ENCODE measurements at regions not wholly inside any gene's neighbourhood (a gene's known extent, or its start where the extent isn't known, plus 50 kb on each side); places are given as distances from the start of the nearest gene placed in this dataset.
"Not testable (repeated sequence)": the region's sequence is repeated elsewhere in the genome, so short reads cannot be mapped to it uniquely, and the experiment has no call there.

DNA sequence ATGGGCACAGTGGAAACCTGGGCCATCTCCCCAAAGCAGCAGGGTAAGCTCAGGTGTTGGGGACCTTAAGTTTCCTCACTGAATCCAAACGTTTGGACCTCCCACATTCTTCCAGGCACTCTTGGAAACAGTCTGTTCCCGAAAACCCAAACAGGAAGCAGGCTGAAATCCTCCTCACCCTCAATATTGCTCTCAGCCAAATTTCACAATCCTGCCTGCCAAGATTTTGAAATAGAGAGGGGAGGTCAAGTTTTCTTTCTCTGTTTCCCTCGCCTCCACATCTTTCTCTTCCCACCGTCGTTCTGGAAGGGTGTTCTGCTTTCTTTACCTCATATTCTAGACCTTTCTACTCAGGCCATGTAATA is 392.0 kb upstream of the SASH1 start:
- DNase-seq (ENCODE audit: insufficient read length, low spot score) = no peak
- no peak for FAIRE-seq

DNA sequence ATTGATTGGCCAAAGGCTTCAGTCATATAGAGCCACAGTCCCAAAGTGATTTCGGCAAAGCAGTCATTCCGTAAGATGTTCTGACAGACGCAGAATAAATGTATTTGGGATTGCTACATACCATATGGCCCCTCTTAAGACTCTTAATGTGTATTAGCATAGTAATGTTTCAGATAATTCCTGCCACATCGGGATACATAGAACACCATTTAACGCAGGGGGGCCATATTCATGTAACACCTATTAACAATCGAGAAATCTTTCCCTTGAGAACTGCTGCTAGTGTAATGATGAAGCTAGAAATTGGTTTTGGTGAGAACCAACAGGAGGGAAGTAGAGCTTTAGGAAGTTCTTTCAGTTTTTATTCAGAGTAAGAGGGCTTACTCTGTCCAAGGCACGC is 390.9 kb upstream of the SASH1 start:
- DNase-seq (ENCODE audit: insufficient read length, low spot score) = no peak
- no peak for FAIRE-seq

- DNase-seq (ENCODE audit: insufficient read length, low spot score) = no peak
- no peak for FAIRE-seq
These were observed 387.7 kb upstream of the SASH1 start for GRCh38 chr6:147954938-147955337.

GRCh38 chr6:147958683-147959082 is 384.0 kb upstream of the SASH1 start:
- FAIRE-seq = no peak
- DNase-seq (ENCODE audit: insufficient read length, low spot score) = no peak

DNA sequence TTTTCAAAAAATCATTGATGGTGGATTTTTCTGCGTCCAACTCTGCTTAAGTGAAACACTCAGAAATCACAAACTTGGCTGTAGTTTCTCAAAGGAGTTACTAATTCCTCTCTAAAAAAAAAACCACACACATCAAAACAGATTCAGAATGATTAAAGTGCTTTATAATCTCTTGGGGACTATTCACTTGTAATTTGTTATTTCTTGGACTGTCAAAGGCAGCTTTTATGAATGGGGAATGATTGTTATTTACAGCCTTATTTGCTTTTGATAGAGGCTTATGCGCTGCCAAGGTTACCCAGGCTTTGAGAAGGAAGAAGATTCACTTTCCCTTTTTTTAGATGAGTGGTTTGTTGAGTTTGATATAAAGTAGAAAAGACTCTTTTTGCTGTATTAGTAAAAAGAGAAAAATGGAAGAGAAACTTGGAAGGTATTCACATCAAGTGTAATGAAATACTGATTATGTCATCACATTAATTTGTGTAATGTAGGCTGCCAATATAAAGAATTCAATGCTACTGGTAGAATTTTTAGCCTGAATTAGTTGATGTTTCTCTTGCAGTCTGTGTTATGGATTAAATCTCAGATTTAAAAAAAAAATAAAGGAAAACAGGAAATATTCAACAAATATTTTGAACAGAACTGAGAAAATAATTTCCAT is 381.0 kb upstream of the SASH1 start:
- no peak for FAIRE-seq
- DNase-seq (ENCODE audit: insufficient read length, low spot score) = no peak

- DNase-seq (ENCODE audit: insufficient read length, low spot score); FAIRE-seq: not testable (repeated sequence)
These were observed 377.2 kb upstream of the SASH1 start for GRCh38 chr6:147965448-147965847.

- FAIRE-seq = no peak
- DNase-seq (ENCODE audit: insufficient read length, low spot score) = no peak
These were observed 371.7 kb upstream of the SASH1 start for GRCh38 chr6:147970970-147971369.

DNA sequence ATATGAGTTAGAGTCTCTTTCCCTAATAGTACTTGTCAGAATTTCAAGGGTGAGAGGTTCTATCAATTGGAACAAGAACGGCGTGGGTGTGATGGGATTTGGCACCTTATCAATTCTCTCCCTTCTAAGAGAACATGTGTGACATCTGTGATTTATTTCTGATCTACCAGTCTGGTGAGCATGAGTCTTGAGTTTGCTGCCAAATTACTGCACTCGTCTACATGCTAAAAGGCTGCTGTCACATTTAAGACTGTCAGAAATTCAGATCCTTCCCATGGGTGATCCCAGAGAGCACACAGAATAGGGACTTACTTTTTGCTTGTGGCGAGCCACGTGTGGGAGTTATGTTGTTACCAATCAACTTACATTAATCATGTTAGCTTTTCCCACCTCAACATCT is 370.2 kb upstream of the SASH1 start:
- DNase-seq (ENCODE audit: insufficient read length, low spot score) = no peak
- FAIRE-seq = no peak

DNA sequence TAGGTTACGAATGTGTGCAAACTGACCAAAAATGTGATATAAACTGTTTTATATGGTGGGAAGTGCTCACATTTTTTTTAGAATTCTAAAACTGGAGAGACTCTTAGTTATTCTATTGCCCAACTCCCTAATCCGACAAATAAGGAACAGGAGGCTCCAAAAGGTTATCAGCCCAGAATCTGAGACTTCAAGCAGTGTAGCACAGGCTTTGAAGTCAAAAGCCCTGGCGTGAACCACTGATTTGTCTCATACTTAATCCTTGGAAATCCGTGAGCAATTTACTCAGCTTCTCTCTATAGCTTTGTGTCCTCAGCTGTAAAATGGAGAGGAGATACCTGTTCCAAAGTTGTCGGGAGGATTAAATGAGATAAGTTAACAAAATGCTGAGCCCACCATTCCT is 368.8 kb upstream of the SASH1 start:
- DNase-seq (ENCODE audit: insufficient read length, low spot score) (no peak), FAIRE-seq (no peak)

DNA sequence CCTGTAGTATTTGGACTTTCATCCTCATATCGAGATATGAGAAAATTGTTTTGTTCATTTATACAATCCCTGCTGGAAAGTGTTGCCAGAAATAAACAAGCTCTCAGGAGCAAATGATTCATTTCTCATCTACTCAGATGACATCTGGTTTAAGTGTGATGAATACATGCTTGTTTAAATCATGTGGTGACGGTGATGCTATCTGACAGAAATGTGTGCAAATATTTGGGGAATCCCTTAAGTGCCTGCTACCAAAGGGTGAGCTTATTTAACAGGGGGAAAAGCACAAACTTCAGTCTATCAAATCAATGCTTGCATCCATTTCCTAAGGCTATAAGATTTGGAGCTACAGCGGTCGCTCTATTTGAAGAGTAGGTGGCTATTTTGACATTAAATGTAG is 368.3 kb upstream of the SASH1 start:
- no peak for DNase-seq (ENCODE audit: insufficient read length, low spot score)
- FAIRE-seq = no peak

GRCh38 chr6:147977851-147978465 is 364.7 kb upstream of the SASH1 start:
- no peak for FAIRE-seq

GRCh38 chr6:147979966-147980365 is 362.7 kb upstream of the SASH1 start:
- DNase-seq (ENCODE audit: insufficient read length, low spot score) (no peak), FAIRE-seq (no peak)

More at GRCh38 chr6:147977851-147978465, 364.7 kb upstream of the SASH1 start:
- no peak for DNase-seq (ENCODE audit: insufficient read length, low spot score)

DNA sequence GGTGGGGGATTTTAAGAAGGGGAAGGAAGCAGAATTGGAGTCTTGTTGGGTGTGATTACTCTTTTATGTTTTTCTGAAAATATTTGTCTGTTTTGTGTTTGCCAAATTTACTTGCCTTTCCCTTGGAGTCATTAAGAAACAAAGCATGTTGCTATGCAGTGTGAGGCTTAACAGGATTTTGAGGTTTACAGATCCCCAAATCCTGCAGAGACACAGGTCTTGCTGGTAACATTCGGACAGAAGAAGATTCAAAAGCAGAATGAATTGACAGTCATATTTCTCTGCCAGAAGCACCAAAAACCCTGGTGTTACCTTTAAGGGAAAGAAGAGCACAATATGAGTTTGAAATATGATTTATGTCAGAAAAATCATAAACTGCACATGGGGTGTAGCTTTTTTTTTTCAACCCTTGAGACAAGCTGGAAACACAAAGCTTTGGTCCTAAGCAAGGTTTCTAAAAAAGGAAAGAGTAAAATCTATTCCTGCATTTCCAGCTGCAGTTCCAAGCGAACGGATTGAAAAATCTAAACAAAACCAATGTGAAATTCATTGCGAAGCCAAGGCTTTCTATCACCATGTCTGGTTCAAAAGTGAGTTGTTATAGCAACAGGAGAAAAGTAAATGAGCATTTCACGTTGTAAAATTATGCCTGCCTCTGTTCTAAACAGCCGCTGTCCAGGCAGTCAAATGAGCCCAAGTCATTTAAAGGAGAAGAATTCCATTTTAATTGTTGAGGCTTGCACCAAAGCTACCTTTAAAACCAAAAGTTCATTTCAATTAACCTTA is 358.9 kb upstream of the SASH1 start:
- no peak for FAIRE-seq
- no peak for DNase-seq (ENCODE audit: insufficient read length, low spot score)

DNA sequence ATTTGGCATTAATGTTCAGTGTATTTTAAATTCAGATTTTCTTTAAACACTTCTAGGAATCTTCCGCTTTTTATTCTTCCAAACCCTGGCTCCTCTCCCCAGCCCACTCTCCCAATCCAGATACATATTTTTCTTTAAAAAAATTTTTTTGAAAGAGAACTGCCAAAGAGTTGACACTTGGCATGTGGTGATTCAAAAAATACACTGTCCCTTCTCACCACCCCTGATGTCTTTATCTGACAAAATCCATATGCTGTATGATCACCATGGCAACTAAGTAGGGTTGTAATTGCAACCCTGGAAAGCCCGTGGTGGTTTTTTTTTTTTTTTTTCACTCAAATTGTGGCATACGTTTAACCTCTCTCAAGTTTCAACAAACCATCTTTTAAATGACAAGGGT is 355.8 kb upstream of the SASH1 start:
- DNase-seq (ENCODE audit: insufficient read length, low spot score) = no peak
- FAIRE-seq = no peak

DNA sequence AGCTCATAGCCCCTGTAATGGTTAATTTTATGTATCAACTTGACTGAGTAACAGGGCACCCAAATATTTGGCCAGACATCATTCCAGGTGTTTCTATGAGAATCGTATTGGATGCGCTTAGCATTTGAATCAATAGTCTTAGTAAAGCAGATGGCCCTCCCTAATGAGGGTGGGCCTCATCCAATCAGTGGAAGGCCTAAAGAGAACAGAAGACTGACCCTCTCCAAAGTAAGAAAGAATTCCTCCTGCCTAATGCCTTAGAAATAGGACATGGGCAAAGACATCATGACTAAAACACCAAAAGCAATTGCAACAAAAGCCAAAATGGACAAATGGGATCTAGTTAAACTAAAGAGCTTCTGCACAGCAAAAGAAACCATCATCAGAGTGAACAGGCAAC is 352.5 kb upstream of the SASH1 start:
- FAIRE-seq (no peak), DNase-seq (ENCODE audit: insufficient read length, low spot score) (no peak)

GRCh38 chr6:147991961-147992360 is 350.7 kb upstream of the SASH1 start:
- no peak for DNase-seq (ENCODE audit: insufficient read length, low spot score)
- no peak for FAIRE-seq

- no peak for DNase-seq (ENCODE audit: insufficient read length, low spot score)
- FAIRE-seq = no peak
These were observed 343.6 kb upstream of the SASH1 start for GRCh38 chr6:147999001-147999540.

GRCh38 chr6:148001844-148002642 is 340.6 kb upstream of the SASH1 start:
- DNase-seq (ENCODE audit: insufficient read length, low spot score) = no peak
- no peak for FAIRE-seq

DNA sequence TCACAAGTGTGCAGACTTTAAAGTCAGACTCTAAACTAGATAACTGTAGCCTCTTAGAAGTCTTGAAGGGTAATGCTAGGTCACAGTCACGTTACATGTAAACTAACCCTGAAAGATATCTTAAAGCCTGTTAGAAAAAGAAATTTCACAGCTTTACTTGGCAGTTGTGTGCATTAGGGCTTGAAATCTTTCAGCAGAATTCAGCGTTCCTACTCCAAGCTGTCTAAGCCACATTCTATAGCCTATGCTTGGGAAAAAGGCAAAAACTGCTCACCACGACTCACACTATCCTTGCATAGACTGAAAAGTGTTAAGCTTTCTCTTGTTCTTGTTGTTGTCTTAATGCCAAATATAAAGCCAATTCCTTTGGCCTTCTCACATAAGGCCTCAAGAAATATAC is 338.0 kb upstream of the SASH1 start:
- FAIRE-seq = no peak

DNA sequence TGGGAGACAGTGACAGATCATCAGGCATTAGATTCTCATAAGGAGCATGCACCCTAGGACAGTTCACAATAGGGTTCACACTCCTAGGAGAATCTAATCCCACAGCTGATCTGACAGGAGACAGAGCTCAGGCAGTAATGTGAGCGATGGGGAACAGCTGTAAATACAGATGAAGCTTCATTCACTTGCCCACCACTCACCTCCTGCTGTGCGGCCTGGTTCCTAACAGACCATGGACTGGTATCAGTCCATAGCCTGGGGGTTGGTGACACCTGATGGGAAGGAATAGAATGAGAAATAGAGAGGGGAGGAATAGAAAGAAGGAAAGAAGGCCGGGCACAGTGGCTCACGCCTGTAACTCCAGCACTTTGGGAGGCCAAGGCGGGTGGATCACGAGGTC is 336.8 kb upstream of the SASH1 start:
- DNase-seq (ENCODE audit: insufficient read length, low spot score) = no peak
- no peak for FAIRE-seq

More for the DNA sequence above, 338.0 kb upstream of the SASH1 start:
- DNase-seq (ENCODE audit: insufficient read length, low spot score) = no peak

- not testable (repeated sequence) for DNase-seq (ENCODE audit: insufficient read length, low spot score); FAIRE-seq
These were observed 332.1 kb upstream of the SASH1 start for GRCh38 chr6:148010516-148010915.
